ENCODE measurements at regions not wholly inside any gene's neighbourhood (a gene's known extent, or its start where the extent isn't known, plus 50 kb on each side); places are given as distances from the start of the nearest gene placed in this dataset.

GRCh38 chr5:67339219-67339767 is 142.7 kb upstream of the CD180 start:
- TF ChIP-seq CTCF (IDR thresholded peaks at IDR 0.05; ENCODE audit: low read depth, low read length) = no peak

GRCh38 chr5:67338421-67338820 is 141.8 kb upstream of the CD180 start:
- H3K4me3 ChIP-seq (ENCODE audit: low read depth, low read length) = no peak overlapping the region

More at GRCh38 chr5:67339219-67339767, 142.7 kb upstream of the CD180 start:
- no peak overlapping the region for H3K4me3 ChIP-seq (ENCODE audit: low read depth, low read length)

GRCh38 chr5:67337751-67338150 is 141.2 kb upstream of the CD180 start:
- H3K4me3 ChIP-seq (ENCODE audit: low read depth, low read length) = no peak overlapping the region
- no peak for TF ChIP-seq CTCF (IDR thresholded peaks at IDR 0.05; ENCODE audit: low read depth, low read length)

More at GRCh38 chr5:67338421-67338820, 141.8 kb upstream of the CD180 start:
- no peak for TF ChIP-seq CTCF (IDR thresholded peaks at IDR 0.05; ENCODE audit: low read depth, low read length)

- TF ChIP-seq CTCF (IDR thresholded peaks at IDR 0.05; ENCODE audit: low read depth, low read length) = no peak
- H3K4me3 ChIP-seq (ENCODE audit: low read depth, low read length) = no peak overlapping the region
Observed at GRCh38 chr5:67335426-67335825, 138.8 kb upstream of the CD180 start.

GRCh38 chr5:67334373-67334772 is 137.8 kb upstream of the CD180 start:
- H3K4me3 ChIP-seq (ENCODE audit: low read depth, low read length) = no peak overlapping the region
- TF ChIP-seq CTCF (IDR thresholded peaks at IDR 0.05; ENCODE audit: low read depth, low read length) = no peak

- no peak overlapping the region for H3K4me3 ChIP-seq (ENCODE audit: low read depth, low read length)
- no peak for TF ChIP-seq CTCF (IDR thresholded peaks at IDR 0.05; ENCODE audit: low read depth, low read length)
Observed at GRCh38 chr5:67333171-67333570, 136.6 kb upstream of the CD180 start.

- TF ChIP-seq CTCF (IDR thresholded peaks at IDR 0.05; ENCODE audit: low read depth, low read length) = no peak
- H3K4me3 ChIP-seq (ENCODE audit: low read depth, low read length) = no peak overlapping the region
Observed at GRCh38 chr5:67331296-67331925, 134.8 kb upstream of the CD180 start.
